IMR-90 (cell line): ENCODE measurements at regions not wholly inside any gene's neighbourhood (a gene's known extent, or its start where the extent isn't known, plus 50 kb on each side); places are given as distances from the start of the nearest gene placed in this dataset.

Experiments used
- ATAC-seq: fragments of 200-7000 bp; cut with Tn5 transposase; 2 replicates; pipeline ENCODE4 v1.9.1; 2020; ENCODE audit warnings: low read depth, mild to moderate bottlenecking, moderate library complexity
- BruUV-seq: library from RNA; stranded (reverse); fragments of 400-500 nt; replicated peaks from 2 replicates; lab custom pipeline; 2021; lab: Mats Ljungman, UMichigan
- CTCF ChIA-PET: fragments of 300-600 bp; formaldehyde crosslinking; extraction: SDS; loops from one replicate; lab custom pipeline; 2021; ENCODE audit warnings: antibody characterized with exemption; lab: Yijun Ruan, JAX
- POLR2A ChIA-PET: fragments of 300-600 bp; sonication (Branson Sonifier 250); formaldehyde crosslinking; loops from one replicate; lab custom pipeline; 2022; ENCODE audit warnings: antibody characterized with exemption; ENCODE audit not compliant: unreplicated experiment; lab: Charles Lee
- DNase-seq: peaks from one replicate; pipeline ENCODE4 v3.0.0; 2013
- H2AFZ ChIP-seq: replicated peaks from 2 replicates; pipeline ENCODE3; 2013; ENCODE audit warnings: low read length, mild to moderate bottlenecking; ENCODE audit not compliant: poor library complexity
- H2AK5ac ChIP-seq: 2 replicates; pipeline ENCODE4 v1.6.1; 2013; ENCODE audit warnings: low read depth, low read length, inconsistent platforms
- H2AK9ac ChIP-seq: replicated peaks from 2 replicates; pipeline ENCODE3; 2013; ENCODE audit warnings: mild to moderate bottlenecking, low read depth, low read length, moderate library complexity; ENCODE audit not compliant: poor library complexity
- H2BK120ac ChIP-seq: 2 replicates; pipeline ENCODE4 v1.6.1; 2013; ENCODE audit warnings: low read depth, low read length, inconsistent platforms
- H2BK15ac ChIP-seq: 3 replicates; pipeline ENCODE4 v1.6.1; 2013; ENCODE audit warnings: low read depth, low read length, inconsistent platforms
- H2BK20ac ChIP-seq: 2 replicates; pipeline ENCODE4 v1.6.1; 2013; ENCODE audit warnings: low read depth, mild to moderate bottlenecking, inconsistent platforms, low read length, moderate library complexity
- H2BK5ac ChIP-seq: 2 replicates; pipeline ENCODE4 v1.6.1; 2013; ENCODE audit warnings: mild to moderate bottlenecking, low read depth, low read length, inconsistent platforms; ENCODE audit not compliant: poor library complexity, severe bottlenecking
- H3K14ac ChIP-seq: replicated peaks from 2 replicates; pipeline ENCODE4 v1.6.1; 2013; ENCODE audit warnings: low read depth, low read length, inconsistent platforms
- H3K18ac ChIP-seq: 2 replicates; pipeline ENCODE4 v1.6.1; 2013; ENCODE audit warnings: low read depth, low read length, control low read depth
- H3K23ac ChIP-seq: 2 replicates; pipeline ENCODE4 v1.6.1; 2013; ENCODE audit warnings: low read depth, low read length, inconsistent platforms
- H3K27ac ChIP-seq: 2 replicates; pipeline ENCODE4 v1.5.1; 2013; ENCODE audit warnings: mild to moderate bottlenecking, control low read depth, low read length; ENCODE audit not compliant: insufficient read depth
- H3K27me3 ChIP-seq: 2 replicates; pipeline ENCODE4 v1.6.1; 2013; ENCODE audit warnings: low read length; ENCODE audit not compliant: control insufficient read depth, insufficient read depth
- H3K36me3 ChIP-seq: 2 replicates; pipeline ENCODE4 v1.6.1; 2013; ENCODE audit warnings: low read length, mixed read lengths; ENCODE audit not compliant: control insufficient read depth, insufficient read depth
- H3K4ac ChIP-seq: 2 replicates; pipeline ENCODE4 v1.6.1; 2013; ENCODE audit warnings: low read depth, low read length, inconsistent platforms
- H3K4me1 ChIP-seq: 2 replicates; pipeline ENCODE4 v1.6.1; 2013; ENCODE audit warnings: low read length, mixed read lengths; ENCODE audit not compliant: control insufficient read depth, insufficient read depth
- H3K4me2 ChIP-seq: 2 replicates; pipeline ENCODE4 v1.6.1; 2013; ENCODE audit warnings: low read depth, mild to moderate bottlenecking, control low read depth, low read length, moderate library complexity
- H3K4me3 ChIP-seq: 2 replicates; pipeline ENCODE4 v1.5.1; 2013; ENCODE audit warnings: low read depth, mild to moderate bottlenecking, control low read depth, low read length, moderate library complexity; ENCODE audit not compliant: insufficient read depth
- H3K56ac ChIP-seq: 2 replicates; pipeline ENCODE4 v1.6.1; 2013; ENCODE audit warnings: low read length, inconsistent platforms; ENCODE audit not compliant: insufficient read depth; ENCODE audit errors: extremely low read depth
- H3K79me1 ChIP-seq, 2 experiments: 2 replicates each; pipeline ENCODE4 v1.6.1; 2013; ENCODE audit warnings: low read length in 2 of 2, inconsistent platforms in 1 of 2, low read depth in 1 of 2
- H3K9ac ChIP-seq: 2 replicates; pipeline ENCODE4 v1.6.1; 2013; ENCODE audit warnings: low read depth, low read length, control low read depth
- H3K9me1 ChIP-seq: 2 replicates; pipeline ENCODE4 v1.6.1; 2013; ENCODE audit warnings: low read length, inconsistent platforms; ENCODE audit not compliant: insufficient read depth
- H3K9me3 ChIP-seq: 2 replicates; pipeline ENCODE4 v1.6.1; 2013; ENCODE audit warnings: low read length; ENCODE audit not compliant: control insufficient read depth, insufficient read depth
- H4K20me1 ChIP-seq: 2 replicates; pipeline ENCODE4 v1.6.1; 2013; ENCODE audit warnings: low read length, inconsistent platforms; ENCODE audit not compliant: insufficient read depth
- H4K5ac ChIP-seq: 2 replicates; pipeline ENCODE4 v1.6.1; 2013; ENCODE audit warnings: mild to moderate bottlenecking, low read depth, low read length, control low read depth
- H4K8ac ChIP-seq, 2 experiments: 2 replicates each; pipeline ENCODE4 v1.6.1; 2013; ENCODE audit warnings: low read depth in 2 of 2, low read length in 2 of 2, control low read depth in 1 of 2, inconsistent platforms in 1 of 2
- H4K91ac ChIP-seq: 2 replicates; pipeline ENCODE4 v1.6.1; 2013; ENCODE audit warnings: low read depth, low read length, inconsistent platforms; ENCODE audit not compliant: insufficient read depth
- CEBPB ChIP-seq: IDR thresholded peaks from 2 replicates; pipeline ENCODE4 v1.6.1; 2012; ENCODE audit warnings: low read depth, low read length, improper control_type of control experiment
- FOS ChIP-seq: fragments of 150-350 bp; IDR thresholded peaks from 2 replicates; pipeline ENCODE4 v1.6.1; 2016; ENCODE audit warnings: low read depth, low read length
- MAZ ChIP-seq: IDR thresholded peaks from 2 replicates; pipeline ENCODE4 v1.6.1; 2012; ENCODE audit warnings: low read depth, mild to moderate bottlenecking, low read length, improper control_type of control experiment, moderate library complexity, borderline replicate concordance
- MXI1 ChIP-seq: IDR thresholded peaks from 2 replicates; pipeline ENCODE4 v1.6.1; 2012; ENCODE audit warnings: low read depth, mild to moderate bottlenecking, low read length, moderate library complexity, borderline replicate concordance
- NFE2L2 ChIP-seq: fragments of 150-350 bp; IDR thresholded peaks from 2 replicates; pipeline ENCODE4 v1.6.1; 2016; ENCODE audit warnings: low read depth, mild to moderate bottlenecking, low read length
- POLR2A ChIP-seq: IDR thresholded peaks from 2 replicates; pipeline ENCODE4 v1.6.1; 2012; ENCODE audit warnings: mild to moderate bottlenecking, low read depth, low read length
- WGBS, 2 experiments: methylation state at CpG; one replicate each; pipeline versions ENCODE4 v1.1.5 to v1.1.7; 2013; ENCODE audit warnings: missing lambda C conversion rate in 2 of 2; ENCODE audit not compliant: insufficient read length in 1 of 2; ENCODE audit errors: extremely low coverage in 2 of 2; 5-methylcytosine and 5-hydroxymethylcytosine counted together
- dilution Hi-C: fragments of 300-500 bp; cut with HindIII; formaldehyde crosslinking; loops from one replicate; pipeline ENCODE4 v1.14.3; 2018; ENCODE audit warnings: low sequenced_read_pairs; ENCODE audit not compliant: unreplicated experiment
- in situ Hi-C: fragments of 300-500 bp; cut with MboI; formaldehyde crosslinking; loops from 3 replicates; pipeline ENCODE4 v1.14.3; 2019; ENCODE audit warnings: low sequenced_read_pairs, inconsistent platforms, mixed read lengths
- intact Hi-C: fragments of 100-400 bp; cut with micrococcal nuclease; formaldehyde crosslinking; loops from 2 replicates; pipeline ENCODE4 v1.10.0; 2022
- TF ChIP-seq, protein P1 (sequence below): fragments of 150-350 bp; IDR thresholded peaks from 2 replicates; pipeline ENCODE4 v1.6.1; 2017; ENCODE audit warnings: mild to moderate bottlenecking, antibody characterized with exemption, low read length, low read depth

DNA sequence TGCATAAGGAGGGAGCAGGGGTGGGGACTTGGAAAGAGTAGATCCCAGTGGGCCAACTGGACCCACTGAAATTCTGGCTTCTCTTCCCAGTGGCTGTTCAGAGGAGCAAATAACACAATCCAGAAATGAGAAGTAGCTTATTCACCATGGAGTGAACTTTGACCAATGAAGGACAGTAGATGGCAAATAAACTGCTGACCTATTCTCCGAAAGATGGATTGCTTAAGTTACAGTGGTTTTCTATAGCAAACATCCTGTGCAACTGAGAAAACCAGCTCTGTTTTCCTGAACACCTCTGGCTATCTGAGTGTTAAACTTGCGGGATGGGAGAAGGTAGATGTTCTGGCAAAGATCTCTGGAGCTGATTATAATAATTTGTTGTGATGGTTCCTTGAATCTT is 325.1 kb downstream of the SPATA31D1 start:
- H2BK15ac ChIP-seq: no peak overlapping the region
- no peak overlapping the region for H3K4ac ChIP-seq
- 100% methylated on average over 1 of the region's 2 CpGs; no CpG with 5 or more reads in 1 of the 2 experiments for WGBS, 2 experiments
- H3K27me3 ChIP-seq: no peaks in the 10 kb centered on the region
- POLR2A ChIA-PET: no interaction called here
- H3K9ac ChIP-seq: no peak overlapping the region
- H3K79me1 ChIP-seq: no peaks in the 10 kb centered on the region
- no peaks in the 10 kb centered on the region for H3K4me1 ChIP-seq
- no peak overlapping the region for H2AK9ac ChIP-seq
- H3K14ac ChIP-seq: no peak overlapping the region
- no peak overlapping the region for H3K4me3 ChIP-seq
- H3K56ac ChIP-seq: no peak overlapping the region
- H2AK5ac ChIP-seq: no peak overlapping the region
- ATAC-seq (no peak), DNase-seq (no peak)
- H2BK120ac ChIP-seq: no peak overlapping the region
- H3K9me1 ChIP-seq: no peaks in the 10 kb centered on the region
- H3K18ac ChIP-seq: no peak overlapping the region
- H2AFZ ChIP-seq: no peak overlapping the region
- no peak overlapping the region for H4K5ac ChIP-seq
- no peaks in the 10 kb centered on the region for H4K20me1 ChIP-seq
- no peak overlapping the region for H3K23ac ChIP-seq
- intact Hi-C loops (no loop called here), dilution Hi-C loops (no loop called here), in situ Hi-C loops (no loop called here)
- H3K4me2 ChIP-seq: no peak overlapping the region
- H3K9me3 ChIP-seq: no peaks in the 10 kb centered on the region
- H4K8ac ChIP-seq: no peak overlapping the region
- no TSS peak for BruUV-seq
- no peak overlapping the region for H4K91ac ChIP-seq
- H3K27ac ChIP-seq: no peak overlapping the region
- H3K36me3 ChIP-seq: no peaks in the 10 kb centered on the region
- no peak overlapping the region for H2BK5ac ChIP-seq
- CTCF ChIA-PET: no interaction called here
- H2BK20ac ChIP-seq: no peak overlapping the region
- TF ChIP-seq, protein P1, sequence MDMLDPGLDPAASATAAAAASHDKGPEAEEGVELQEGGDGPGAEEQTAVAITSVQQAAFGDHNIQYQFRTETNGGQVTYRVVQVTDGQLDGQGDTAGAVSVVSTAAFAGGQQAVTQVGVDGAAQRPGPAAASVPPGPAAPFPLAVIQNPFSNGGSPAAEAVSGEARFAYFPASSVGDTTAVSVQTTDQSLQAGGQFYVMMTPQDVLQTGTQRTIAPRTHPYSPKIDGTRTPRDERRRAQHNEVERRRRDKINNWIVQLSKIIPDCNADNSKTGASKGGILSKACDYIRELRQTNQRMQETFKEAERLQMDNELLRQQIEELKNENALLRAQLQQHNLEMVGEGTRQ: no peak
- TF ChIP-seq FOS (no peak), CEBPB (no peak), POLR2A (no peak), MXI1 (no peak), NFE2L2 (no peak), MAZ (no peak)
